ENCODE measurements at regions not wholly inside any gene's neighbourhood (a gene's known extent, or its start where the extent isn't known, plus 50 kb on each side); places are given as distances from the start of the nearest gene placed in this dataset.

DNA sequence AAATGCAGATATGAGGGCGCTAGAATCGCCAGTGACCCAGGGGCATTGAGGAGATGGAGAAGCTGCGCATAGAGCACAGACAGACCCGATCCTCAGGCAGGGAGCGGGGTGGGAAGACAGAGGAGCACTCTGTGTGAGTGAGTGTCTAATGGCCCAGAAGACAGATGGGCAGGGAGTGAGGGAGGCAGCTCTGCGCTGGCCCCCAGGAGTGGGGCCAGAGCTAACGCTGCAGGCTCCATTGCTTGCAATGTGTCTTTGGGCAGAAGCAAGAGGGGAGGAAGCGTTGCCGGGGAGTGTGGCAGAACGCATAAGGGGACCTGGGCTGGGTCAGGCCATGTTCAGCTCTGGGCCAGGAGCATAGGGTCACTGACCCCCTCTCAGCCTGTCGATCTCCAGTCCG is 207.0 kb downstream of the TBXT start:
- Histone ChIP-seq H3K27me3 (no peaks in the 10 kb centered on the region), H3K36me3 (no peaks in the 10 kb centered on the region), H3K27ac (no peak overlapping the region), H3K9me3 (no peaks in the 10 kb centered on the region), H3K4me1 (no peaks in the 10 kb centered on the region), H3K4me3 (no peak overlapping the region)
- intact Hi-C loops (cut with DNase I; ENCODE audit: low total_unique reads) = no loop called here
- TF ChIP-seq, protein P1, sequence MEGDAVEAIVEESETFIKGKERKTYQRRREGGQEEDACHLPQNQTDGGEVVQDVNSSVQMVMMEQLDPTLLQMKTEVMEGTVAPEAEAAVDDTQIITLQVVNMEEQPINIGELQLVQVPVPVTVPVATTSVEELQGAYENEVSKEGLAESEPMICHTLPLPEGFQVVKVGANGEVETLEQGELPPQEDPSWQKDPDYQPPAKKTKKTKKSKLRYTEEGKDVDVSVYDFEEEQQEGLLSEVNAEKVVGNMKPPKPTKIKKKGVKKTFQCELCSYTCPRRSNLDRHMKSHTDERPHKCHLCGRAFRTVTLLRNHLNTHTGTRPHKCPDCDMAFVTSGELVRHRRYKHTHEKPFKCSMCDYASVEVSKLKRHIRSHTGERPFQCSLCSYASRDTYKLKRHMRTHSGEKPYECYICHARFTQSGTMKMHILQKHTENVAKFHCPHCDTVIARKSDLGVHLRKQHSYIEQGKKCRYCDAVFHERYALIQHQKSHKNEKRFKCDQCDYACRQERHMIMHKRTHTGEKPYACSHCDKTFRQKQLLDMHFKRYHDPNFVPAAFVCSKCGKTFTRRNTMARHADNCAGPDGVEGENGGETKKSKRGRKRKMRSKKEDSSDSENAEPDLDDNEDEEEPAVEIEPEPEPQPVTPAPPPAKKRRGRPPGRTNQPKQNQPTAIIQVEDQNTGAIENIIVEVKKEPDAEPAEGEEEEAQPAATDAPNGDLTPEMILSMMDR (IDR thresholded peaks at IDR 0.05) = no peak
- no peak for TF ChIP-seq POLR2A (IDR thresholded peaks at IDR 0.05)
- DNase-seq = no peak

DNA sequence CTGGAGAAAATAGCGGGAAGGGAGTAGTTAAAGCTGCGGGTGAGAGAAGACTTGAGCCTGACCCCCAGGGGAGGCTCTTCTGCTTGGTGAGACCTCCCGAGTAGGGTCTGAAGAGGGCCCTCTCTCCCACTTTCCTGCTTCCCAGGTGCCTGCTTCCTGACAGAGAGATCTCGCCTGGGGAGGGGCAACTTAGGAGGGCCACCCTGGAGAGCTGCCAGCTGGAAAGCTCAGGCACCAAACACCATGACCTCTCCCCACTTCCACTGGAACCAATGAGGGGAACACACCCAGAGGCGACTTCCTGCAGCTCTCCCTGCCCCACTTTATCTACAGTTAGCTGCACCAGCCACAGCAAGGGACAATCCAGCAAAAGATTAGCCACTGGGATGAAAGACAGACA is 208.0 kb downstream of the TBXT start:
- H3K4me1 ChIP-seq = no peaks in the 10 kb centered on the region
- H3K27ac ChIP-seq = no peak overlapping the region
- H3K27me3 ChIP-seq = no peaks in the 10 kb centered on the region
- H3K36me3 ChIP-seq = no peaks in the 10 kb centered on the region
- H3K4me3 ChIP-seq = no peak overlapping the region
- TF ChIP-seq, protein P1 (IDR thresholded peaks at IDR 0.05) = no peak
- no peak for TF ChIP-seq POLR2A (IDR thresholded peaks at IDR 0.05)
- intact Hi-C loops (cut with DNase I; ENCODE audit: low total_unique reads) = no loop called here
- no peak for DNase-seq
- H3K9me3 ChIP-seq = no peaks in the 10 kb centered on the region

DNA sequence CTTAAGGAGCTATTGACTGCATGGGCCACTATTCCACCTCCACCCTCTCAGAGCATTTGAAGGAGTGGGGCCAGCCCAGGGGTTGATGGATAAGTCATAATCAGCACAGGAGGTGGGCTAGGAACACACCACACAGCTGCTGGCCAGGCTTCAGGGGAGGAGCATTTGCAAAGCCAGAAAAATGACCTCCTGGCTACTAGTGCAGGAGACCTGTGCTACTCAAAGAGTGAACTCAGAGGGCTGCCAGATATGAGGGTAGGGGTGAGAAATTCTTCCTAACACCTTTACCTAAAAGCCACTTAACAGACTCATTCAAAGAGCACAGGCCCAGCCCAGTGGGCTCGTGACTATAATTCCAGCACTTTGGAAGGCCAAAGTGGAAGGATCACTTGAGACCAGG is 210.8 kb downstream of the TBXT start:
- intact Hi-C loops (cut with DNase I; ENCODE audit: low total_unique reads) = no loop called here
- TF ChIP-seq, protein P1 (IDR thresholded peaks at IDR 0.05) = no peak
- TF ChIP-seq POLR2A (IDR thresholded peaks at IDR 0.05) = no peak
- no peak overlapping the region for H3K27ac ChIP-seq

DNA sequence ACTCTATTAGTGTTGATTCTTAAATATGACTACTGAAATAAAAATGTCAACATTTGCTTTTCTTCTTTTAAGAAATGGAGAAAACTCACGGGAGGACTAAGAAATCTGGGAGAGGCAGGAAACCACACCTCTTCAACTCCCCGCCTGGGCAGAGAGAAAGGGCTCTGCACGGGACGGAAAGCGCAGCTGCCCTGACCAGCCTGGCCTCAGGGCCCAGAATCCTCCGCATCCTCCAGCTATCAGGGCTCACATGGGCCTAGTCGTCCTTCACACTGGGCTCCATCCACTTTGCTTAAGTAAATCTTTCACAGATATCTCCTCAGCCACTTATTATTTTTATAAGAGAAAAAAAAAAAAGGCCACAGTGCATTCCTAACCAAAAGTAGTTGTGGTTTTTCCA is 215.1 kb downstream of the TBXT start:
- H3K27ac ChIP-seq = no peak overlapping the region
- no peaks in the 10 kb centered on the region for H3K4me1 ChIP-seq
- no peak overlapping the region for H3K4me3 ChIP-seq
- H3K9me3 ChIP-seq = no peaks in the 10 kb centered on the region
- TF ChIP-seq POLR2A (IDR thresholded peaks at IDR 0.05) = no peak
- TF ChIP-seq, protein P1 (IDR thresholded peaks at IDR 0.05) = no peak
- no peak for DNase-seq
- H3K27me3 ChIP-seq = no peaks in the 10 kb centered on the region
- H3K36me3 ChIP-seq = no peaks in the 10 kb centered on the region
- intact Hi-C loops (cut with DNase I; ENCODE audit: low total_unique reads) = no loop called here

More for the DNA sequence above, 210.8 kb downstream of the TBXT start:
- DNase-seq = no peak
- Histone ChIP-seq H3K4me1 (no peaks in the 10 kb centered on the region), H3K4me3 (no peak overlapping the region), H3K27me3 (no peaks in the 10 kb centered on the region), H3K36me3 (no peaks in the 10 kb centered on the region), H3K9me3 (no peaks in the 10 kb centered on the region)

DNA sequence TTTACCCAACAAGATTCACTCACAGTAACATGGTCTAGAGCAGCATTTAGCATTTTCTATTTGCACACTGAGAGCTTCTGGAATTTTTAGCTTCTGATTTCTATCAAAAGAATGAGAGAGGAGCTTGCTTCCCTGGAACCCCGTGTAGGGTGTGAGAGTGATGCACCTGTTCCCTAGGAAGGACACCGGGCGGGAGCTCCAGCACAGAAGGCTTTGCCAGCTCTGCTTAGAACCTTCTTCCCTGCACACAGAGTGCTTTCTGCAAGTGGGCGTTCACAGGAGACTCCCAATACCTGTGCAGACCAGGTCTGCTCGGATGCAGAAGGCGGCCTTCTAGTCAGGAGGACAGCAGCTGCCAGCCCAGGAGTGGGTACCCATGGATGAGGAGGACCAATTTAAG is 217.3 kb downstream of the TBXT start:
- Histone ChIP-seq H3K27ac (no peak overlapping the region), H3K27me3 (no peaks in the 10 kb centered on the region), H3K4me1 (no peaks in the 10 kb centered on the region), H3K36me3 (no peaks in the 10 kb centered on the region), H3K9me3 (no peaks in the 10 kb centered on the region), H3K4me3 (no peak overlapping the region)
- no peak for DNase-seq
- intact Hi-C loops (cut with DNase I; ENCODE audit: low total_unique reads) = no loop called here
- no peak for TF ChIP-seq POLR2A (IDR thresholded peaks at IDR 0.05)
- TF ChIP-seq, protein P1 (IDR thresholded peaks at IDR 0.05) = no peak

Data from uterus (tissue), 3 donors.